Stimulated activated CD4-positive, alpha-beta T cell treated with anti-CD3 and anti-CD28 coated beads, Interleukin-4, amount 100 ng/mL, for 4 hours (primary cell): ENCODE measurements at regions not wholly inside any gene's neighbourhood (a gene's known extent, or its start where the extent isn't known, plus 50 kb on each side); places are given as distances from the start of the nearest gene placed in this dataset.

Experiments used
- DNase-seq, 2 experiments: peaks; one replicate each; pipeline ENCODE4 v3.0.0-alpha.2; 2020

DNA sequence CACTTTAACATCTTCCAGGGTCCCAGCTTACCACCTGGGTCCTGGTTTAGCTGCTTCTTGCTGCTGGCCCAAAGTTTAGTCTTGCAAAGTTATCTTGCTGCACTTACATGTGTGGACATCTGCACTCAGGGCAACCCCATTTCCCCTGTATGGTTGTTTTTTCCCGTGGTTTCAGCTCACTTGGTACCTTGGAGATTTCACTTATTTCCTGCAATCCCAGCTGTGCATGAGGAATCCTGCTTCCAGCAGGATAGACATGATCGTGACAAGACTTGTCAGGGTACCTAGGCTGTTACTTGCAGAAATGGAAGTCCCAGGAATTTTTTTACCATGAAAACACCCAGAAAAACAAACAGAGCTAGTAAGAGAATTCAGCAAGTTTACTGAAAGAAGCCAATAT is 95.9 kb upstream of the LEP start:
- no peak for DNase-seq

DNA sequence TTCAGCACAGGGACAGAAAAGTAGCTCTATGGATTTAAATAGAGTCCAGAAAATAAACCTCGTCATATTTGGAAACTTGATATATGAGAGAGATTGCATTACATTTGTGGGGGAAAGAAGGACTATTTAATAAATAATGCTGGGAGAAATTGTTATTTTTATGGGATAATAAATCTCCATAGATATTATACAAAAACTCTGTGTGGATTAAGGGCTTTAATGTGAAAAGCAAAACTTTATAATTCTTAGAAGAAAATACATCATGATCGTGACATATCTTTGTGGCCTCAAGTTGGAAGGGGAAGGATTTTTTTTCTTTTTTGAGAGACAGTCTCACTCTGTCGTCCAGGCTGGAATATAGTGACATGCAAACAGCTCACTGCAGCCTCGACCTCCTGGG is 95.0 kb upstream of the LEP start:
- no peak for DNase-seq

DNA sequence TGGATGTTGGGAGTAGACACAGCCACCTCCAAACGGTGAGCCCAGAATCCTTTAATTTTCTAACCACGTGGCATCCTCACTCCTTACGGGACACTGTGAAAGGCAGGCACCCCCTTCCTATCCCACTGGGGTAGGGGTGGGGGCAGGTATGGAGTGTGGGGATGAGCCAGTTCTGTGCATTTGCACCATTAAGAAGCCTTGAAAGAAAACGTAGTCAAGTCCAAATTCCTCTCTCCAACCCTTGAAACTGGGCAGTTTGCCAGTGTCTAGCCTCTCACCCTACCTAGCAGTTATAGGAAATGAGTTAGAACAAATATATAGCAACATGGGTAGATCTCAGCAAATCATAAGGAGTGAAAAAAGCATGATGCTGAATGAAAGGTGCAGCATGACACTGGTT is 92.4 kb upstream of the LEP start:
- DNase-seq, result no peak

DNA sequence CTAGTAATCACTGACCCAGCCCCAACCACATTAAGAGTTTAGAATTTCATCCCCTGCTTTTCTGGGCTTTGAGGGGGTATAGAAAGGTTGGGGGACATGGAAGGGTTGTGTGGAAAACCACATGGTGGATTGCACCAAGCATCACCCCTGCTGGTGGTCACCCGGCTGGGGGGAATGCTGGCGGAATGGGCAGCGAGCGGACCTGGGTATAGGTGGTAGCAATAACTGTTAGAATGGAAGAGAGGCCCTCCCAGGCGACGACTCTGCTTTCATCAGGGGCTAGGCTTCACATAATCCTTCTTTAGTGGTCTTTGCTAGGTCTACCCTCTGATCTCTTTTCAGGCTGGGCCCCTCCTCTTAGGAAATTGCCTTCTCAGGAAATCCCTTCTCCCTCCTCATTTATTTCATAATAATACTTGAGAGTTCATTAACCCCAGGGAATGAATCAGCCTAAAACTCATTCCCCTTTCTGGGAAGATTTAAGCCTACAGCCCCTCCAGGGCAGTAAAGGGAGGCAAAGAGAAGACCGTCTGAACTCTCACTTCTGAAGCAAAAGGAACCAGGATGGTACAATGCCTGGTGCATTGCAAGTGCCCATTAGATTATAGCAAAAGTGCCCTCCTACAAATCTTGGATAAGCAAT is 90.7 kb upstream of the LEP start:
- no peak for DNase-seq

DNA sequence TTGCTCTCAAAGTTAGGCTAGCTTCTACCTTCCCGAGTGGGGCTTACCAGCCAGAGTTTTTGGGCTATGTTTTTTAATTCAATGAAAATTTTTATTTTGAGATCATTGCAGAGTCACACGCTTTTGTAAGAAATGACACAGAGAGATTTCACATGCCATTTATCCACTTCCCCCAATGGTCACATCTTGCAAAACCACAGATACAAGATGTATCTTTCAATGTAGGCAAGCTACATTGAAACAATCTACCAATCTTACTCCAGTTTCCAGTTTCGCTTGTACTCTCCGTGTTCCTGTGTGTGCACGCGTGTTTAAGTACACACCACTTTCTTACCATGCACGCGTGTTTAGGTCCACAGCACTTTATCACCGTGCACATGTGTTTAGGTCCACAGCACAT is 89.4 kb upstream of the LEP start:
- DNase-seq, result no peak

DNA sequence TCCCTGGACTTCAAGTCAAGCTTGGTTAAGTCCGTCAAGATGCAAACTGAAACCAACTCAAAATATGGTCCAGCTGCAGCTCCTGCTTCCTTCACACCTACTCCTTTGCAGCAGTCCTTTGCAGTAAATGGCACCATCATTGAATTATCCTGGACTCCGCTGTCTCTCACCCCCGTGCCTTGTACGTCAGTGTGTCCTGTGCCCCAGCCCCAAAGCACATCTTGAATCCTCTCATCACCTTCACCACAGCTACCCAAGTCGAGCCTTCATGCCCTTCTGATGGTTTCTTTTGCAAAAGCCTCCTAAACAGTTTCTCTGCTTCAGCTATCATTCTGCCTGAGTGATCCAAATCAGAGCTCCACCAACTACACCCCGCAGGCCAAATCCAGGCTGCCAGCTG is 88.4 kb upstream of the LEP start:
- no peak for DNase-seq

DNA sequence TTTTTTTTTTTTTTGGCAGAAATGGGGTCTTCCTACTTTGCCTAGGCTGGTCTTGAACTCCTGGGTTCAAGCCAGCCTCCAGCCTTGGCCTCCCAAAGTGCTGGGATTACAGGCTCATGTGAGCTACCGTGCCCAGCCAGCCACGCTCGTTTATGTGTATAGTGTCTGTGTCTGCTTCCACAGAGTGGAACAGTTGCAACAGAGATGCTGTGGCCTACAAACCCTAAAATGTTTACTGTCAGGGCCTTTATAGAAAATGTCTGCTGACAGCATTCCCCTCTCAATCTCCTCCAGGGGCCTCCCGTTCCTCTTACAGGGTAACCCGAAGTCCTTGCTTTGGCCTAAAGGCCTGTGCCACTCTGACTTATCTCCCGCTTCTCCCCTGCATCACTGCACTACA is 87.6 kb upstream of the LEP start:
- DNase-seq, result no peak

DNA sequence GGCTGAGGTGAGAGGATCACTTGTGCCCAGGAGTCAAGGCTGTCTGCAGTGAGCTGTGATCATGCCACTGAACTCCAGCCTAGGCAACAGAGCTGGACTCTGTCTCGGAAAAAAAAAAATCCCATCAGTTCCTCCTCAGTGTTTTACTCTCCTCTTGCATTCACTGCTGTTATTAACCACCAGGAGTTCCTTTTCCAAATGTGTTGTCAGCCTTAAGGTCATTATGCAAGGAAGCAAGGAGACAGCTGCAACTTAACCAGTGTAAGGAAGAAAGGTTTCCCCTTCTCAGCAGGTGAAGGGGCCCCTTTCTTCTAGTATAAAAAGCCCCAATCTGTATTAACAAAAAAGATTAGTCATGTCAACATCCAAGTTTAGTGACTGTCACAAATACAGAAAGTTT is 86.6 kb upstream of the LEP start:
- DNase-seq, result no peak

DNA sequence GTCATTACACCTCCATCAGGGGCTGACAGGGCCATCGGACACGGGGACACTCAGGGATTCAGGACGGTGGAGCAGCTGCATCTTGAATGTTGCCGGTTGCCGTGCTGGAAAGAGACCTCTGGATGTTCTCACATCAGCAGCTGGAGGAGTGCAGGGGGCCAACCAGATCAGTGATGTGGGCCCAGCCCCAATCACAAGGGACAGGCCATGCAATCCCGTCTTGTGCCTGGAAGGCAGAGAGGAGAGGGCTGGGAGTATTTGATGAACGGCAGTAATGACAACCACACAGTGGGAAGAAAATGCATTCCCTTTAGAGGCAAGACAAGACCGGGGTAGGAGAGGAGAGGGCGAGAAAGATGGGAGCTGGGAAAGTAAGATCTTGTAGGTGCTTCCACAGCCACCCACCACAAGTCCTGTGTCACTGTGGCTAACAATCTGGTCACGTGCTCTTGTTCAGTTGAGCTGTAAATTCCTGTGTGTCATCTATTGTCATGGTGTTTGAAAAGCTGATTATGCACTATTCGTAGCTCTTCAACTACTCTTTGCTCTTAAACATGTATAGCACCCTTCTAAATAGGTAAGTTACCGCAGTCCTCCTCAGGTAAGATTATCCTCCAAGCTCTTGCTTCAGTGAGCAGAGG is 85.9 kb upstream of the LEP start:
- DNase-seq, result no peak

DNA sequence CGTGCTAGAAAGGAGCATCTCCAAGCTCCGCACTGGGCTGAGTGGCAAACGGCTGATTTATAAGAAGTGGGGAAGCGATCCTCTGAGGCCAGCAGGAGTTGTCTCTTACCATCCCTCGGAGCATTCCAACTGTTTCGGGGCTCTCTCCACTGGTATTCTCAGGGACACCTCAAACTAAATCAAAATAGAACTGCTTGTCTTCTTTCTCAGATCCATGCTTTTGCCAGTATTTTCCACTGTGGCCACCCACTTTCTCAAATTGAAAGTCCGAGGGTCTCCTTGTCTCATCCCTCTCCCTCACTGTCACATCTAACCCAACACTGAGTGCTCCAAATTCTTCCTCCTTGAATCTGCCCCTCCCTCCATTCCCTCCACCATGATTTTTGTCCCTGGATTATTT is 83.2 kb upstream of the LEP start:
- DNase-seq, result no peak

DNA sequence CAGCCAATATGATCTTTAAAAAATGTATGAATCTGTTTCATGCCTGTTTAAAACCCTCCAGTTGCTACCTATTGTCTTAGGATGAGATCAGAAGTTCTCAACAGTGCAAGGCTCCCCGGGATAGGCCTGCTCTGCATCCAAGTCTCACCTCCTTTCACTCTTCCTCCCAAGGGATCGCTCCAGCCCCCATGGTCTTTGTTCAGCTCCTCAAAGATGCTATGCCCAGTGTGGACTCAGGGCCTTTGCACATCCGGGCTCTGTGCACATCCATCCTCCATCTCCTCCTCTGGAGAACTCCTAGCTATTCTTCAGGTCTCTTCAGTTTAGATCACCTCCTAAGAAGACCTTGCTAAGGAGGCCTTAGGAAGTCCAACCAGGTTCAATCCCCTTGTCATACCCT is 82.7 kb upstream of the LEP start:
- no peak for DNase-seq

DNA sequence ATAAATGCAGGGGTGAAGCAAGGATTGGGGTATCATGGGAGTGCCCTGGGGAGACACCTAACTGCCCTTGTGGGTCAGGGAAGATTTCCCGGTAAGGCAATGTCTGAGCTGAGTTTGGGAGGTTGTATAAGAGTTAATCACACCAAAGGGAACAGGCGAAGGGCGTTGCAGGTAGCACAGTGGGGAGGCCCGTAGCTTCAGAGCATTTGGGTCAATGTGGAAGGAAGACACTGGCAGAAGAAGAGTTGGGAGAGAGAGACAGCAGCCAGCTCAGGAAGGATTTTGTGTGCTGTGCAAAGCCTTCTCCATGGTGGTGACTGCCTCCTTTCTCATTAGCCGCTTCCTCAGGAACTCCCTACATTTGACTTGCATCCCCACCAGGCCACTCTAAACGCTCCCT is 80.8 kb upstream of the LEP start:
- no peak for DNase-seq

DNA sequence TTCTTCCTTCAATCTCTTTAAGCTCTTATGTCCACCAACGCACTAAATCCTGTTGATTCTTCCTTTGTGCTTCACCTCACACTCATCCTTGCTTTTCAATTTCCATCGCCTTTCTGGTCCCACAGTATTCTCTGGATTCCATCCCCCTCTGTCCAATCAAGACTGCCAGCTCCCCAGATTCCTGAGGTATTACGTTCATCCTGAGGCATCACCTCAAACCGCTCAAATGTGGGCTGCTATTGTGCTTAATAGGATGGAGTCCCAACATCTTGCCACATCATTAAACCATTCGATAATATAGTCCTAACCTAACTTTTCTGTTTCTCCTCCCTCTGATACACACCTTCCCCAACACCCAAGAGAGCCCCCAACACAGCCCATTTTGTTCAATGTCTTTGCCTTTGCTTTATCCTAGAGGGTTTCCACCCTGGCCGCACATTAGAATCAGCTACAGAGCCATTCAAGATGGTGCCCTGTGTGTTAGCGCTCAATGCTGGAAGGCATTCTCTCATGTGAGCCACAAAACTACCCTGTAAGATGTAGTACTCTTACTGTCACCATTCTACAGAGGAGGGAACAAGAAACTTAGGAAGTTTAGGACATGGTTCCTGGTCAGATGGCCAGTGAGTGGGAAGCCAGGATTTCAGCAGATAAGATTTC is 79.5 kb upstream of the LEP start:
- DNase-seq, result no peak

DNA sequence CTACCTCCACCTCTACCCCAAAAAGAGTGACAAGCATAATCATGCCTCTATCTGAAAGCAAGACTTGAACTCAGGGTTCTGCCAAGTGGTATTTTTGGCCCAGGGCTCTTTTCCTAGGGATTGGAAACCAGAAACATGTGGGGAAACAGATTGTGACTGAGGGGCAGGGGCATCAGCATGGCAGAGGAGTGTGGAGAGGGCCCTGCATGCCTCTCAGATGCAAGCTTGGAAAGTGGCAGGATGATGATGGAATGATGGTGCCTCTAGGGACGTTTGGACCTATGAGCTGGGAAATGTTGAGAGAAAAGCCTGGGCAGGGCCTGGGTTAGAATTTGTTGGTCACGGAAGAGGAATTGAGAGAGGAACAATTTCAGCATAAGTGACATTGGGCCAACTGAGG is 78.4 kb upstream of the LEP start:
- DNase-seq, result no peak

DNA sequence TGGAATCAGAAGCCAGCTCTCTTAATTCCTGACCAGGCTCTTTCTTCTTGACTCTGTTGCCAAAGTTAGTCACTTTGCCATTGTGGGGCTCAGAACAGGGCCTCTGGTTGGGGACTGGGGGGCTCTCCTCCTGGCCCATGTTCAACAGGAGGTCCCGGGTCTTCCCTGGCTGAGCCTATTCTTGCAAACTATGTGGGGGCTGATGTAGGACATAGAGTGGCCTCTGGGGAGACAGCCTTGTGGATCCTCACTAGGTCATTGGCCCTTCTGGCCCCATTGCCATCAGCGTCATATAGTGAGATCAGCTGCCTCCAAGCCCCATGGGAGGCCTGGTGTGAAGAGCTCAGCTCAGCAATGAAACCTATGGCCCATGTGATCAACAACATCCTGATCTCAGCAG is 77.6 kb upstream of the LEP start:
- DNase-seq, result no peak

DNA sequence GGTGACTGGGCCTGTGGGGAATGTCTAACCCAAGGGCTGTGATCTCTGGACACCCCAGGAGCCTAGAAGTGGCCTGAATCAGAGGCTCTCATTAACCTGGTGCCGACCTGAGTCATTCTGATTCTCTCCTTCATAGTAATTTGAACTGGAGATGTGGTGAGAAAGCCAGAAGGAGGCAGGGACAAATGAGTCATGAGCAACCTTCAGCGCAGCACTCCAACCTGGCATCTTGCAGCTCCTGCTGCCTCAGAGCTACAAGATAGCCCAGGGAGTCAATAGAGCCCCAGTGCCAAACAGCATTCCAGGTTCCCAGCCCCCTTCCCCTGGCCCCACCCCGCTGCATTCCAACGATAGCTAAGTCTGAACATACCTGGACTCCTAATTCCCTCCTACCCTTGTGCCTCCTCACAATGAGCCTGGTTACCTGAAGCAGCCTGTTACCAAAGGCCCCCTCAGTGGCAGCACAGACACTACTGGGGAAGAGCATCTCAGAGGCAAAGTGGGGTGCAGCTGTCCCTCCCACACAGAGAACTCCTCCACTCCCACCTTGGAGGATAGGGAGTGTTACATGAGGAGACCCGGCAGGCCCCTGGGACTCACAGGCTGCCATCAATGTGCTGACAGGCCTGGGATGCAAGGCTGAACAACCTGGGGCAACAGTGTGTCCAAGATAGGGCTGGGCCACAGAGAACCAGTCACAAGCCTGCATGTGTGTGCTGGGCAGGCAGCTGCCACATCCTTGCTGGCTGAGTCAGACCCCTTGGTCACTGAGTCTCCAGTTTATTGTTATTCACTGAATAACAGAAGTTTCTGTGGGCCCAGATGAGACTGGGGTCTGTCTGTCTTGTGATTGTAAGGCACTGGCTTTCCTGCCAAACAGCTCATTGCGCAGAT is 76.8 kb upstream of the LEP start:
- no peak for DNase-seq

DNA sequence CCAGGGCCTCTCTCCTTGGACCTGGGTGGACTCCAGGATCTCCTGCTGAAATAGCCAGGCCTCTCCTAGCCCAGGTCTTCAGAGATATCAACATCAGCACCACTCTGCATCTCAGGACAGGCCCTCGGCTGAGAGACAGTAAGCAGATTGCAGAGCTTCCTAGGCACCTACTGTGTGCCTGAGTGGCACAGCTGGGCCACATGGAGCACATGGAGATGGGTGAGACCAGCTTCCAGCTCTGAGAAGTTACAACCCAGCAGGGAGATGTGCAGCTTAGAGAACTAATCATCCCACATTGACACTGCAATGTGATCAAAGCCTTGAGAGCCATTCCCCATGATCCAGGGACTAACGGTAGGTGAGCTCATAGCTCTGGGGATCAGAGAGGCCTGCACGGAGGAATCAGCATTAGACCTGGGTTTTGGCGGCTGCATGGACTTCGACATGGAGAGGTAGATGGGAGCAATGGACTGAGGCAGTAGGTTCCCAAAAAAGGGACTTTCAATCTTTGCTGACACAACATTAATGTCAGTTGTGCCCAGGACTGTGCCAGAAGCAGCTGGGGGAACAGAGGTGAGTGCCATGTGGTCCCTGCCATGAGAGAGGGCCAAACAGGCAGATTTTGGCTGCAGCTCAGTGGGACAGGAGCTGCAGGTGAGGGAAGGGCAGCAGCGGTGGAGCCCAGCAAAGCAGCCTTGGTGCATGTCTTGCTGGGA is 76.0 kb upstream of the LEP start:
- no peak for DNase-seq

DNA sequence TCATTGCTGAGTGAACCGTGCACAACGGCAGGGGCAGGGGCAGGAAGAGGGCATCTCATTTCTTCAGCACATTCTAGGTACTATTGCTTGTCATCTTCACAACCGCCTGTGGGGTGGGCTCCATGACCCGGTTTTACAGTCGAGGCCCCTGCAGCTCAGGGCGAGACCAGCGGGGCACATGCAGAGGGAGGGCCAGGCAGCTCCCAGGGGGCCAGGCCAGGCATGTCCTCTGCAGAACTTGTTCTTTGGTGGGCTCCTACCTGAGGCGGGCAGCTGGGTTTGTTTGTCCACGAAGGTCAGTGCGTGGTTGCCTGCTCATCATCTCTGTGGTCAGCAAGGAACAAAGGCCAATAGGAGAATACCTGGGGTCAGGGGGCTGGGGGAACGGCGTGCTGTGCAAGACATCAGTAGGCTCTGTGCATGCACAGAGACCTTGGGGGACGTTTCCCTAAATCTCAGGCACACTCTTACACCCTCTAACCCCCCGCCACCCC is 75.1 kb upstream of the LEP start:
- no peak for DNase-seq

DNA sequence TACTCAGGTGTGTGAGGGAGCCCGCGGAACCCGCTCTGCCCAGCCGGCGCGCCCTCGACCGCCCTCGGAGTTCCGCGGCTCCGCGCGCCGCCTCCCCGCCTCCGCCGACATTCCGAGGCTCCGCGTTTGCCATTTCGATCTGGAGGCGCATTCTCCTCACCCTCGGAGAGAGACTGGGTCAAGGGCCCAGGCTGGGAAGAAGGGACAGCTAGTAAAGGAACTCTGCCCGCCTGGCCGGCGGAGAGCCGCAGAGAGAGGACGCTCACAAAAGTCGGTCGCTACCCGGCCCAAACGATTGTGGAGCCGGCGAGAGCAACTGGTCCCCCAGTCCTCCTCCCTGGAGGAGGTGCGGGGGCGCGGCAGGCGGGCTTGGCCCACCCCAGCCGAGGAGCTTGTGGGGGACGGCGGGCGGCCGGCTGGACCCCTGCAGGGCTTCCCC is 74.5 kb upstream of the LEP start:
- DNase-seq, result no peak

DNA sequence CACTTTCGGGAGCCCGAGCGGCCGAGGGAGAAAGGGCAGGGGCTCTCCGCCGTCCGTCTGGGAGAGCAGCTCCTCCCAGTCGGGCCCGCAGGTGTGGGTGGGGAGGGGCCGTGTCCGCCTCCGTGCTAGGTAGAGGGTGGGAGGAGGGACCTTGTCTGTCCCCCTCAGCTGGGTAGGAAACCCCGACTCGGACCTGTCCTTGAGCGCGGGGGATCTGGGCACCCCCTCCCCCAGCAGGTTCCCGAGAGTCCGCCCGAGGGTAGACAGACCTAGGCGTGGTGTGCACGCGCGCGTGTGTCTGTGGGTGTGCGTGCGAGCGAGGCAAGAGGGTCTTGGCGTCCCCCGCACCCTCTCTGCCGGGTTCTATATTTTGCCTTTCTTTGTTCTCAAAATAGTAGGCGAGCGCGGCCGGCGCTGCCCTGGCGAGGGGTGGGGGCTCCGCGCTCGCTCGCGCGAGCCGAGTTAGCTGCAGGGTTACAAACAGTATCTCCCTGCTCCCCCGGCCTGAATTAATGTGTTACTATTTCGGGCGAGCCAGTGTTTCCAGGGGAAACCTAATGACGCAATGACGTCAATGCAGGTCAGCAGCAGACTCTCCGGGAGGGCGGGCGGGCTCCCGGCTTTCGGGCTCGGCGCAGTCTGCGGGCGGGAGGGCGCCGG is 73.9 kb upstream of the LEP start:
- DNase-seq, result peak in 1 of 2 experiments; percentile 8

DNA sequence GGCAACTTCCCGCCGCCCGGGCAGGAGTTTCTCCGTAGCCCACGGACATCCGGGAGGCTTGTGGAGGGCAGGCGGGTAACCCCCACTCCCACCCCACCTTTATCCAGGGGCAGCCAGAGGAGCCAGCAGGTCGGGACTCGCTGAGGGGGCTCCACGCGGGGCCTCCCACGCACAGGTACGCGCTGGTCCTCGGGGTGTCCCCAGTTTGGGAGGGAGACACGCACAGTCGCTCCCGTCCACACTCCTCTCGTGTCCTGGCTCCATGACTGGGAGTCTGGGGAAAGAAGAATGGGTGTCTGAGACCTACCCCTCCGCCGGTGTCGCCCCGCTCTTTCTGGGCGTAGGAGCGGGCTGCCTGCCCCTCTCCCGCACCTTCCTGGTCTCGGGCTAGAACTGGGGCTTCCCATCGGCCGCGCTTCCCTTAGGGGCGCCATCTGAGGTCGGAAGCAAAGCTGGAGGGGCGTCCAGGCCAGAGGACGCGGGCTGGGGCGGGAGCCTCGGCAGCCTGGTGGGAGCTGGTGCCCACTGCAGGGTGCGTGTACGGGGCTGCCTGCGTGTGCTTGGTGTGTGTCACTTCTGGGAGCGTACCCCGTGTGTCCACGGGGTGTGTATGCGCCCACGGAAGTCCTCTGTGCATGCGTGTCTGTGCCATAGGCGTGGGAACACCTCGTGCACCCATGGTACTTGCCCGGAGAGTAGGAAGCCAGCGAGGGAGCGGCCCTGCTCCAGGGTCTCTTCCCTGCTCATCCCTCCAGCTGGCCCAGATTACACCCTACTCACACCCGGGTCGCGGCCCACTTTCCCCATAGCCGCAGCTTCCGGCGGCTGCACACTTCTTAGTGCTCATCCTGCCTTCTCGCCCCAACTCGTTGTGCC is 73.0 kb upstream of the LEP start:
- DNase-seq, result no peak
